ENCODE measurements at regions not wholly inside any gene's neighbourhood (a gene's known extent, or its start where the extent isn't known, plus 50 kb on each side); places are given as distances from the start of the nearest gene placed in this dataset.

DNA sequence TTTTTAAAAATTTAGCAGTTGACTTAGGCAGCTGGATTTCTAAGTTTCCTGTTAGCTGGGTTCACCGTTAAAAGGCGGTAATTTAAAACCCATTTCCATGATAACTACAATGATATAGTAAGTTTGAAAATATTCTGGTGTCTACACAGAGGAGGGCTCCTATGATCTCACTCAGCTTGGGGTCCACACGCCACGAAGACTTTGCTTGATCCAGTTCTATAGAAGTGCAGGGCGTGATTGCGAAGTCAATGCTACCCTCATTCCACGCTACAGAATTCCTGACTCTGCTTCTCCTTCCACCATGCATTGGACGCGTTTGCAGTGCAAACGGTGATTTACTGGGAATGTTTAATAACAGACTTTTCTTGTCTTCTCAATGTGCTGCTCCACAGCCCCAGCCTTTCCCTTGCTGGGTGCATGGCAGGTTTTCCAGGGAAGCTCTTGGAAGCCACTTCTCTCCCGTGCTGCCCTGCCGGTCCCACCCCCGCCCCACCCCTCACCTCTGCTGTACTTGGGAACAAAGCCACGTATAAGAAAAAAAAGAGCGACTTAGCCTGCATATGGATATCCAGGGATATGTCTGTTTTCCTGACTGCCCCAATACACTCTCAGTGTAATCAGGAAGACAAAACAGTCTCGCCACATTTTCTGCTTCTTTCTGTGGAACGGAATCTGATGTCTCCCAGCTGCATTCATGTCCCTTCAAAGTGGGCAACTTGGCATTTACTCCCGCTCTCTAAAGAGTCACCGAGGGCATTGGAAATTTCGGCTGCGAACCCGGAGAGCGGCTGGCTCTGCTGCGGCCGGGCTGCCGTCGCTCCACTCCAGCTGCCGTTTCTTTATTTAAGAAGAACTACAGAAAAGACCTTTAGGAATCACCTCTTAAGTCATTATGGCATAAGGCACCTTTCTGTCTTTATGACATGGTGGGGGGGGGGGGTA is 434.4 kb upstream of the MGMT start:
- RAD21 ChIA-PET (ENCODE audit: low non-redundant PET in 1 of 2, low total read pairs in 2 of 2, uncharacterized antibody in 2 of 2, unreplicated experiment in 2 of 2) = no interaction called here
- TF ChIP-seq POLR2A (IDR thresholded peaks at IDR 0.05; ENCODE audit: borderline replicate concordance, extremely low read depth, insufficient read depth, insufficient read length) (no peak), SP1 (IDR thresholded peaks at IDR 0.05; ENCODE audit: low read depth) (no peak), TCF7L2 (IDR thresholded peaks at IDR 0.05; ENCODE audit: borderline replicate concordance, extremely low read depth, insufficient read depth, insufficient read length) (no peak)
- TF ChIP-seq, protein P1, sequence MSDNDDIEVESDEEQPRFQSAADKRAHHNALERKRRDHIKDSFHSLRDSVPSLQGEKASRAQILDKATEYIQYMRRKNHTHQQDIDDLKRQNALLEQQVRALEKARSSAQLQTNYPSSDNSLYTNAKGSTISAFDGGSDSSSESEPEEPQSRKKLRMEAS (IDR thresholded peaks at IDR 0.05) = no peak
- CTCF ChIA-PET = no interaction called here

DNA sequence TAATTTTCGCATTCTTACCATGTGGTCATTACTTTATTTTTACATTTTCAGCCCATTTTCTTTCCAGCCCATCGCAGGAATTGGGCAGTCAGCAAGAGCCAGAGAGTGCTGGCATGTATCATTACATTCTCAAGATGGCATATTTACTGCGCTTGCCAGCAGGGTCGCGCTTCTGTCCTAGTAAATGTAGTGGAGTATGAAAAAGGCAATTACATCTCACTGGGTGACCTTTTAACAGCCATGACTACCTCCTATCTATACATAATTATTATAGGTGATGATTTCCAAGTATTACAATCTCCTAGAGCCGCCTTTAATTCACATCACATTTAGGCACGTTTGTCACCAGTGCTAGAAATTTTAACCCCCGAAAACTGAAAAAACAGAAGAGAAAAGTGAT is 433.7 kb upstream of the MGMT start:
- ChIA-PET CTCF (no interaction called here), POLR2A (no interaction called here), RAD21 (ENCODE audit: low non-redundant PET in 1 of 2, low total read pairs in 2 of 2, uncharacterized antibody in 2 of 2, unreplicated experiment in 2 of 2) (no interaction called here)
- Histone ChIP-seq H3K9me3 (ENCODE audit: control insufficient read depth in 1 of 2, insufficient read depth in 1 of 2, low read depth in 1 of 2, low read length in 2 of 2) (no peaks in the 10 kb centered on the region; a peak in 1 of 4 replicates), H3K4me2 (ENCODE audit: low read length) (no peak overlapping the region), H3K4me3 (replicated peaks in 1 of 2; ENCODE audit: low read depth in 1 of 2, low read length in 2 of 2) (no peak overlapping the region), H3K4me1 (ENCODE audit: control insufficient read depth in 1 of 2, insufficient read depth in 2 of 2, low read length in 2 of 2) (no peaks in the 10 kb centered on the region), H3K27ac (ENCODE audit: low read depth, low read length) (no peak overlapping the region), H3K9me2 (ENCODE audit: insufficient read depth) (no peaks in the 10 kb centered on the region), H3K36me3 (ENCODE audit: control insufficient read depth in 1 of 2, insufficient read depth in 2 of 2, low read length in 2 of 2) (no peaks in the 10 kb centered on the region), H3K27me3 (ENCODE audit: insufficient read depth, low read length) (no peaks in the 10 kb centered on the region; the same call in 1 of the 2 replicates), H3K79me2 (ENCODE audit: insufficient read depth, low read length) (no peaks in the 10 kb centered on the region), H4K20me1 (ENCODE audit: insufficient read depth) (no peaks in the 10 kb centered on the region), H3K9ac (ENCODE audit: low read length) (no peak overlapping the region), H2AFZ (ENCODE audit: low read depth, low read length, poor library complexity, severe bottlenecking) (no peak overlapping the region)
- intact Hi-C loops (cut with micrococcal nuclease) = loop anchor here (5.0 kb wide), 2 partner anchors 939 to 1014 kb away; no protein-coding TSS in a partner anchor
- TF ChIP-seq, protein P2, sequence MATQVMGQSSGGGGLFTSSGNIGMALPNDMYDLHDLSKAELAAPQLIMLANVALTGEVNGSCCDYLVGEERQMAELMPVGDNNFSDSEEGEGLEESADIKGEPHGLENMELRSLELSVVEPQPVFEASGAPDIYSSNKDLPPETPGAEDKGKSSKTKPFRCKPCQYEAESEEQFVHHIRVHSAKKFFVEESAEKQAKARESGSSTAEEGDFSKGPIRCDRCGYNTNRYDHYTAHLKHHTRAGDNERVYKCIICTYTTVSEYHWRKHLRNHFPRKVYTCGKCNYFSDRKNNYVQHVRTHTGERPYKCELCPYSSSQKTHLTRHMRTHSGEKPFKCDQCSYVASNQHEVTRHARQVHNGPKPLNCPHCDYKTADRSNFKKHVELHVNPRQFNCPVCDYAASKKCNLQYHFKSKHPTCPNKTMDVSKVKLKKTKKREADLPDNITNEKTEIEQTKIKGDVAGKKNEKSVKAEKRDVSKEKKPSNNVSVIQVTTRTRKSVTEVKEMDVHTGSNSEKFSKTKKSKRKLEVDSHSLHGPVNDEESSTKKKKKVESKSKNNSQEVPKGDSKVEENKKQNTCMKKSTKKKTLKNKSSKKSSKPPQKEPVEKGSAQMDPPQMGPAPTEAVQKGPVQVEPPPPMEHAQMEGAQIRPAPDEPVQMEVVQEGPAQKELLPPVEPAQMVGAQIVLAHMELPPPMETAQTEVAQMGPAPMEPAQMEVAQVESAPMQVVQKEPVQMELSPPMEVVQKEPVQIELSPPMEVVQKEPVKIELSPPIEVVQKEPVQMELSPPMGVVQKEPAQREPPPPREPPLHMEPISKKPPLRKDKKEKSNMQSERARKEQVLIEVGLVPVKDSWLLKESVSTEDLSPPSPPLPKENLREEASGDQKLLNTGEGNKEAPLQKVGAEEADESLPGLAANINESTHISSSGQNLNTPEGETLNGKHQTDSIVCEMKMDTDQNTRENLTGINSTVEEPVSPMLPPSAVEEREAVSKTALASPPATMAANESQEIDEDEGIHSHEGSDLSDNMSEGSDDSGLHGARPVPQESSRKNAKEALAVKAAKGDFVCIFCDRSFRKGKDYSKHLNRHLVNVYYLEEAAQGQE (IDR thresholded peaks at IDR 0.05; ENCODE audit: low read depth) = no peak
- TF ChIP-seq, protein P1 (IDR thresholded peaks at IDR 0.05) = no peak
- TF ChIP-seq, protein P3, sequence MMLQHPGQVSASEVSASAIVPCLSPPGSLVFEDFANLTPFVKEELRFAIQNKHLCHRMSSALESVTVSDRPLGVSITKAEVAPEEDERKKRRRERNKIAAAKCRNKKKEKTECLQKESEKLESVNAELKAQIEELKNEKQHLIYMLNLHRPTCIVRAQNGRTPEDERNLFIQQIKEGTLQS (IDR thresholded peaks at IDR 0.05) = no peak
- TF ChIP-seq ZBTB33 (IDR thresholded peaks at IDR 0.05; ENCODE audit: extremely low read depth, insufficient replicate concordance, low read length) (no peak), TCF7L2 (IDR thresholded peaks at IDR 0.05; ENCODE audit: borderline replicate concordance, extremely low read depth, insufficient read depth, insufficient read length) (no peak), FOSL1 (IDR thresholded peaks at IDR 0.05; ENCODE audit: low read depth) (no peak), CBX3 (IDR thresholded peaks at IDR 0.05; ENCODE audit: low read depth) (no peak)
- ATAC-seq (no peak), DNase-seq (ENCODE audit: low read depth, low spot score) (no peak)
- no TSS peak for BruUV-seq (replicated peaks)

More for the DNA sequence above, 434.4 kb upstream of the MGMT start:
- Histone ChIP-seq H3K4me2 (ENCODE audit: low read length) (no peak overlapping the region), H3K27me3 (ENCODE audit: insufficient read depth, low read length) (no peaks in the 10 kb centered on the region; the same call in 1 of the 2 replicates), H3K9me3 (ENCODE audit: control insufficient read depth in 1 of 2, insufficient read depth in 1 of 2, low read depth in 1 of 2, low read length in 2 of 2) (no peaks in the 10 kb centered on the region; a peak in 1 of 4 replicates), H3K4me1 (ENCODE audit: control insufficient read depth in 1 of 2, insufficient read depth in 2 of 2, low read length in 2 of 2) (no peaks in the 10 kb centered on the region), H3K4me3 (replicated peaks in 1 of 2; ENCODE audit: low read depth in 1 of 2, low read length in 2 of 2) (no peak overlapping the region), H3K79me2 (ENCODE audit: insufficient read depth, low read length) (no peaks in the 10 kb centered on the region), H3K9ac (ENCODE audit: low read length) (no peak overlapping the region), H4K20me1 (ENCODE audit: insufficient read depth) (no peaks in the 10 kb centered on the region), H3K27ac (ENCODE audit: low read depth, low read length) (no peak overlapping the region), H3K36me3 (ENCODE audit: control insufficient read depth in 1 of 2, insufficient read depth in 2 of 2, low read length in 2 of 2) (no peaks in the 10 kb centered on the region), H3K9me2 (ENCODE audit: insufficient read depth) (no peaks in the 10 kb centered on the region), H2AFZ (ENCODE audit: low read depth, low read length, poor library complexity, severe bottlenecking) (no peak overlapping the region)
- DNase-seq (ENCODE audit: low read depth, low spot score) (no peak), ATAC-seq (no peak)
- POLR2A ChIA-PET = no interaction called here
- no TSS peak for BruUV-seq (replicated peaks)
- intact Hi-C loops (cut with micrococcal nuclease) = loop anchor here (5.0 kb wide), 2 partner anchors 940 to 1015 kb away; no protein-coding TSS in a partner anchor
